Right lung (tissue), 2 donors: ENCODE measurements at regions not wholly inside any gene's neighbourhood (a gene's known extent, or its start where the extent isn't known, plus 50 kb on each side); places are given as distances from the start of the nearest gene placed in this dataset.

Experiments
- DNase-seq, 2 donors: peaks; one replicate each; pipeline ENCODE4 v3.0.0-alpha.2; 2013

DNA sequence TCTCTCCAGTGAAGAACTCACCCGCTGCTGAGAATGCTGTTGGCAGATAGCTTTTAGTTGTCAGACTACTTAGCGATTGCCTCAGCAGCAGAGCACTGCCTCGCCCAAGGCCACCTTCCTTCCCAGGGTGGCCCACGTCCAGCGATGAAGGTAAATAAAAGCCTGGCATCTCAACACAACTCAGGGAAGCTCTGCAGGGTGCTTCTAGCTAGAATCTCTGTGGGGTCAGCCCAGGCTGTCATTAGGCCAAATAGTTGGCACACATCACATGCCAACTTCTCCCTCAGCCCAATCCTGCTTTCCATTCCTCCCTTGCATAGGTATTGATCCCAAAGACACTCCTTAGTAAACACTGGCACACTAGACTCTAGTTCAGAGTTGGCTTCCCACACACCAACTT is 368.1 kb upstream of the TMTC1 start:
- no peak for DNase-seq

DNA sequence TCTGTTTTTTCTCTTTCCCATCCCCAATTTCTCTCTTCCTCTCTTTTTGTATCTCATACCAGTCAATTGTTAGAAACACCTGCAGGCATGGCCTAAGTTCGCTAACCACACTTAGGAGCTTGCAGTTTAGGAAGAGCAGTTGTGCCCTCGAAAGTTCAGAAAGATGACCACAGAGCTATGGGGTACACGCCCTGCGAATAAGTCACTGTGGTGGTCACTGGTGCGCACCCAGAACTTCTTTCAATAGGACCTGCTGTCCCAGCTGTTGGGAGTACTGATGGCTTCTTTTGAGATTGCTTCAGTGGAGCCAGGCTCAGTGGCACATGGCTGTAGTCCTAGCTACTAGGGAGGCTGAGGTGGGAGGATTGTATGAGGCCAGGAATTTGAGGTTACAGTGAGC is 362.8 kb upstream of the TMTC1 start:
- no peak for DNase-seq

DNA sequence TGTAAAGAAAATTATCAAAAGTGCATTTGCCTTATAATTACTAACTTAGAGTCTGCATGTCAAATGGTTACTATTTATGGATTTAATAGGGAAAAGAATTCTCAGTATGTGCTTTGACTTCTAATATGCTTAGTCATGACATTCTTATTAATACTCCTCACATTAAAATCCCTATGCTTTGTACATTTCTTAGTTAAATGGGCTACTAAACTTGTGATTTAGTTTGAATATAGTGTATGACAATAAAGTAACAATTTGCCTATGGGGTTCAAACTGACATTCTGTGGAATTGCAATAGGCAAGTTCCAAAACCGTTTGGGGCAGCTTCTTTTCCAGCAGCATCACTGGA is 361.9 kb upstream of the TMTC1 start:
- DNase-seq: no peak

DNA sequence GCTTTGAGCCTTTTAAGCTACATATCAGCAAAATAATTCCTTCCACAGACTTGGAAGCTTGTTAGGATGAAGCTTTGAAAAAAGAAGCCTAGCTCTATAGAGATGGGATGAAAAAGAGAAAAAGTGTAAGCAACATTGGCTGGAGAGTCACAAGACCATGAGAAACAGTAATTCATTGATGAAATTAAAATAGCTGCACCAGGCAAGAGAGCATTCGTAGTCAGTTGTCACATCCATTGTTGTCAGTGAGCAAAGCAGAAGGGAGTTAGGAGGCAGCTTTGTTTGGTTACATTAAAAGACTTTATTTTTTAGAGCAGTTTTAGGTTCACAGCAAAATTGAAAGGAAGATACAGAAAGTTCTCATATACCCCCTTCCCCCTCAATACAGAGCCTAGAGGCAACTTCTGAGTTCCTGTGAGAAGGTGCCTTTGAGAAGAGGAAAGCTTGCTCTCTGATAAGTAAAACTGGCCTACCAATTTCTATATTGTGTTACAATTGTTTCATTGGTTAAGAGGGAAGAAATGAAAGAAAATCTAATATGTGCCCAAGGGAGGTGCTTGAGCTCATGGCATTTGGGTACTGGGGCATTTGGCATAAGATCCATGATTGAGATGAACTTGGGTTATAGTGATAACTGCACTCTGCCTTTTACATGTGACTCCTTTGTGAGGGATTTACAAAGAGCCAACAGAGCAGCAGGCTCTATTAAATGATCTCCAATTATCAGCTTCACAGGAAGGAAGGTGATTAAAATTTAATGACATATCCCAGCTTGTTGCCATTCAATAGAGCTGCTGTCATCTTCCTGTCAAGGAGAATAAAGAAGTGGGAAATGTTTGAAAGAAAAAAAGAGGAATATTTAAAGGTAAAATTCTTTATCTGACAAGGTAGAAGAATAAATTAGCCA is 361.3 kb upstream of the TMTC1 start:
- no peak for DNase-seq

DNA sequence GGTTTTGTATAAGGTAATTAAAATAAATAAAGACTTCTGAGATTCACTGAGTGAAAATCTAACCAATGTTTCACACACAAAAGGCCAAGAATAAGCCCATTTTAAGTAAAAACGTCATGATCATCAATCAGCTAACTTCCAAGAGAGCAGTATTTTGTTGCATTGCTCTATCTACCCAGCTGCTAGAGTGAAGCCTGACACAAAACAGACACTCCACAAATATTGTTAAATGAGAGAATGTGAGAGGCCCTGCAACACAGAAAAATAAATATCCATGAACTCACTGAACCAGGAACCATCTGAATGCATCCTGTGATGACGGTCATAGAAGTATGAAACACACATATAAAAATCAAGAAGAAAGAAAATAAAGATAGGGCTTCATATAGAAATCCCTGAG is 358.6 kb upstream of the TMTC1 start:
- no peak for DNase-seq

DNA sequence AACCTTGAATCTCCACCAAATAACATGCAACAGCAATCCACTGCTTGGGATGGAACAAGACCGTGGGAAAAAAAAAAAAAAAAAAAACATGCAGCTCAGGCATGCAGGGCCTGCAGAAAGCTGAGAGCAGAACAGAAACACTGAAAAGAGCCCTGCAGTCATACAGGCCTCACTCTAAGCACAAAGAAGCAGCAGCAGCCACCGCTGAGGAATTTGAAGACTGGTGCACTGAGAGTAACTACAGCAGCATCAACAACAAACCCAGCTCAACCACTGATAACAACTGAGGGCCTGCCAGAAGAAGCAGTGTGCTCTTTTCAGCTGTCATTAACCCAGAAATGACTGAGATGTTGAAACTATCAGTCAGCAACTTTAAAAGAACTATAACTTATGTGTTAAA is 354.7 kb upstream of the TMTC1 start:
- DNase-seq: no peak

DNA sequence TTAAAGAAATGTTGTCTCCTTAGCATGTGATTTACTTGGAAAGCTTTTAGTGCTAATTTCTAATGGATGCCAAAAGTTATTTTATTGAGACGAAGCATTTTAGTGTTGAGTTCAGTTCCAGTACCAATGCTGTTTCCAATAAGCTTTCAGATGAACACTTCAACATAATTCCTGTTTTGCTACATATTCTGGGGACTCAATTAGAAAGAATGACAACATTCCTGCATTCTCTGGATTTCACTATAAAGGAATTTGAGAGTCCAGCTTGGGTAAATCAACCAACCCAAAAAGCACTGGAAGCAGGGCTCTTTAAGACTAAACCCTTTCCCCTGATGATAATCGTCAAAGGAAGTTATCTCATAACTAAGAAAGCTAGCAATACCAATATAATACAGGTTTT is 353.0 kb upstream of the TMTC1 start:
- DNase-seq: no peak

DNA sequence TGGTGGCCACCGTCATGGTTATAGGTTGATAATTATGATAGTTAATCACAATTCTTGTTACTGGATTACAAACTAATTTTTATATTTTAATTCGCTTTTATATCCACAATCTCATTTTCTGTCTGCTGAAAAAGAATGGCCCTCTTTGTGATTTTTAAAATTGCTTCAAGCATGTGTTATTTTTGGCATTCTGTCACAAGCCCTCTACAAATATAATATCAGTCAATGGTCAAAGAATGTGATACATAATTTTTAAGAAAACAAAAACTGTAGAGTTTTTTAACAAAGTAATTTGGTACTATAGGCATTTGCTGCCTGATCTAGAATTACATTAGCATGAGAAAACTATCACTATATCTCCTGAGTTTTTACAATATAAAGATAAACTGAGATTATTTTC is 352.0 kb upstream of the TMTC1 start:
- DNase-seq: no peak

DNA sequence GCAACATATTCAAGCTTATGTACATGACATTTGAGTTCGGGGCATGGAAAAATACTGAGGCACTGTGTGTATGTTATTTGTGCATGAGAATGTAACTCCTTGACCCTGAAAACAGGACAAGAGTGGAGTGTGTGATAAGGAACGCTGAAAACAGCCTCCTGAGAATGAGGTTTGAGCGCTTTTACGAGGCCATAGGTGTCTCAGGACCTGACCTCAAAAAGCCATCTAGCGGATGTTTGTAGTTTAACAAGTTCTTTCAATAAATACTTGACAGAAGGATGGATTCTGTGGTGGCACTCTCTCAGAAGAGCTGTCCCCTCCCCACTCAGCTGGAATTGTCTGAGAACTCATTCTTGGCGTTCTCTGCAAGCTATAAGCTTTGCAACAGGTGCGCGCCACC is 350.5 kb upstream of the TMTC1 start:
- no peak for DNase-seq

DNA sequence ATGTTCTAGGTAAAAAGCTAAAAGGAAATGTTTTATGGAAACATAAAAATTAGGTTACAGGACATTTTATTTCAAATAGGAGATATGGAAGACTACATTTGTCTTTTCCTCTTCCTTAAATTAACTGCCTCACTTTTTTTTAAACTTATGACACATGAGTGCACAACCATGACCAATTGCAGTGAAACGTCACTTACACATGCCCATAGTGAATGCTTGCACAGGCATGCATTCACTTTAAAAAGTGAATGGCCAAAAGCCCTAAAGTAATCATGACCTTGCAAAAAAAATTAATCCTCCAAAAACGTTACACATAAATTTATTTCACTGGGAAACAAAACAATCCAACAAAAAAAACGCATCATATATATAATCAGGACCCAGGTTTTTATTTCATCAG is 343.2 kb upstream of the TMTC1 start:
- DNase-seq: no peak

DNA sequence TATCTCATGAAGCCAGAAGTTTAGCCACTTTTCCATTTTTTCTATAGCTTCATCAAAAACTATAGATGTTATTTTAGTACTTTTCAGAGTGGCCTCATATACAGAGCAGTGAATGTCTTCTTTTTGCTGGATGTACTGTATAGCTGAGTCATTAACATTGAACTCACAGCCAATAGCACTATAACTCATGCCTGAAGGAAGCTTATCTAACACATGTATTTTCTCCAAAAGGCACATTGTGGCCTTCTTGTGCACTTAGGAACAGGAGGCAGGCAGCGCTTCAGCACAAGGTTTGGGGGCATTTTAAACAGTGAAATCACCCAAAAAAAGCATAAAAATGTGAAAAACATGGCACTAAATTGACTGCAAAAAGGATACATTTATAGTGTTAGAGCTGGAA is 336.8 kb upstream of the TMTC1 start:
- no peak for DNase-seq

DNA sequence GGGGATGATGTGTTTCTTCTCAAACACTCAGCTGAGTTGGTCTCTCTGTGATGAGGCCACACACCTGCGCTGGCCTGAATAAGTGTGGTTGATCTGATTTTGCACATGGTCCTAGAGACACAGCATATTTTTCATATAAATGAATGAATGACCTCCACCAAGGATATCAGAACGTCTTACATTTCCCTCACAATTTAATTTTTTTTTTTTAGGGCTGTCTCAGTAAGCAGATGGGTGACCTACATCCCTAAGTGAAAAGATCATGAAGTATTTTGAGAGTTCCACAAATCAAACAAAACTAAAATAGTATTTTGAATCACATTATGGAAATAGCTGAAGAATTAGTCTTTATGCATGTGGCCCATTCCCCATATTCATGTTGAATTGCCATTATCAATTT is 333.7 kb upstream of the TMTC1 start:
- no peak for DNase-seq

DNA sequence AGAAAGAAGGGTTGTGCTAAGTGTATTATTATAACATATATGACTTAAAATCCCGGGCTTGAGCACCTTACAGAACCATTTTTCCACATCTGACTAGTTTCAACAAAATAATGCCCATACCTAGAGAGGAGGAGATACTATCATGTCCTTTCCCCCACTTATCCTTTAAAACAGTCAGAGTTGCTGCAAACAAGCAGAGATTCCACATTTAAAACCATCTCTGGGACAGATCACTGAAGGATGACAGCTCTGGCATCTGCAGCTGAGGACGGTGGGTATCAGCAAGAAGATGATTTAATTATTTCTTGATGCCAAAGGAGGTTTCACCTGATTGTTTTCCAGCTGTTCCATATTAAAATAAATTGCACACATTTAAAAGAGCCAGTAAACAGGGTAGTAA is 328.0 kb upstream of the TMTC1 start:
- no peak for DNase-seq

DNA sequence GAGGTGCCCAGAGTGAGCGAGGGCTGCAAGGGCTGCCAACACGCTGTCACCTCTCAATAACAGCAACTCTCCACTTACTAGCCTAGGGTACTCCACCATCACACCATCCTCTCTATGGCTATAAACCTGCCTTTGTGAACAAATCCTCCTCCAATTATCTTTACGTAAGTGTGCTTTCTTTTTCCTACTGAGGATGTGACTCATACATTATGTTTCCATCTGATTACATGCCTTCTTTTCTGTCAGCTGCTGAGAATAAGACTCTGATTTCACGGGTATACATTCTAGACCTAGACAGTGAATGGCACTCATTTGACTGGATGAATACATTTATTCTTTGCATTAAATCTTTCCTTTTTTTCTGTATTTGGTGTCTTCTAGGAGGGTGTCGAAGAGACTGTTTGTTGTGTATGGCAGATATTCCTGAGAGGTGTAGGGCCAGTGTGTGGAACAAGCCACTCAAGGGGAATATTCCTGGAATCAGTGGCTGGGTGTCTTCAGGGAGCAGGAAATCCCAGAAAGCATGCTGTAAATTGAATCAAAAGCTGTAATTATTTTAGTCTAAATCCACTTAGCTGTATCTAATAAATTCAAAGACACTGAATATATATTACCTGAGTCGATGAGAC is 327.3 kb upstream of the TMTC1 start:
- no peak for DNase-seq

DNA sequence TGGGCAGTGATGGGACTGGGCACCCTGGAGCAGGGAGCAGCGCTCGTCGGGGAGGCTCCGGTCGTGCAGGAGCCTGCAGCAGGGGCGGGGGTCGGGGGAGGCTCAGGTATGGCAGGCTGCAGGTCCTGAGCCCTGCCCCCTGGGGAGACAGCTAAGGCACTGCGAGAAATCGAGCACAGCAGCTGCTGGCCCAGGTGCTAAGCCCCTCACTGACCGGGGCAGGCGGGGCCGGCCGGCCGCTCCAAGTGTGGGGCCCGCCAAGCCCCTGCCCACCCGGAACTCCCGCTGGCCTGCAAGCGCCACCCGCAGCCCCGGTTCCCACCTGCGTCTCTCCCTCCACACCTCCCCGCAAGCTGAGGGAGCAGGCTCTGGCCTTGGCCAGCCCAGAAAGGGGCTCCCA is 326.8 kb upstream of the TMTC1 start:
- DNase-seq: no peak

DNA sequence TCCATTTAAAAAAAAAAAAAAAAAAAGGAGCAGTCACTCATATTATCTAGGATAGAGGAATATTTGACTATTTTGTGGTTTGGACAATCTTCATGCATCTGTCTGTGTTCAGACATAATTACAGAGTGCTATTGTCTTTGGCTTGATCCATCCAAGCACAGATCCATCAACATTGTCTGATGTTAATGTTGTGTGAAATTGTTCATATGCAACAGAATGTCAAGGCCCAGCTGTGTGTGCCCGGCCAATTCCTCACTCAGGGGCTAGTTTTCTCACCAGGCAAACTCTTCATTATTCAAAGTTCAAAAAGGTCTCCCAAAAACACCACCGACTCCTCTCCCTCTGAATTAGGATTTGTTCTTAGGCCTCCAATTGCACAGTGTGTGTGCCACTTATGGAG is 324.9 kb upstream of the TMTC1 start:
- DNase-seq: no peak

DNA sequence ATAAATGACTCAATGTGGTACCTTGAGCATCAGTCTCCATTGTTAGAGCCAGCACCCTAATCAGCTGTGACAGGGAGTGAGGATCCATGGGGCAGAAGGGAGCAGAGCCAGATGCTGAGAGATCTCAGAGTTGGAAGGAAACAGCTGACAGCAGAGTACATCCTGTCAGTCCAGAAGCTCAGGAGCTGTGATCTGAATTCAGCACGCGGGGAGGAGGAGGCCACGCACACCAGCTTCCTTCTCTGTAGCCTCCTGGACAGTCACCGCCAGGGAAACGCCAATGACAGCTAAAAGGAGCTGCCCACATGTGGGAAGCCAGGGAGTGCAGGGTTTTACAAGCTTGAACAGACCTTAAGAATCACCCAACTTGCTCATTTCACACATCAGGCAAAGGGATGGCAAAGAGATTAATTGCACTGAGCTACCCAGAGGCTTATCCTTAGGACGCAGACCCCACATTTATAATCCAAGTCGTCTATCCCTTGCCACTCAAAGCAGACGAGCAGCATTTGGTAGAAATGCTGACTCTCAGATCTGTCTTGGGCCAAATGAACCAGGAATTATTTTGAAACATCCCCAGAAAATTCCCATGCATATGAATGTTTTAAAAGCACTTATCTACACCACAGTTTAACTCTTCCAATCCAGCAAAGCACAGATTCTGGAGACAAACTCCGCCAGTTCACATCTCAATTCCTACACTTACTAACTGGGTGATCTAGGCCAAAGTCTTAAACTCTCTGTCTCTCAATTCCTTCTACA is 322.6 kb upstream of the TMTC1 start:
- DNase-seq: peak in 1 of 2 donors; percentile 6

DNA sequence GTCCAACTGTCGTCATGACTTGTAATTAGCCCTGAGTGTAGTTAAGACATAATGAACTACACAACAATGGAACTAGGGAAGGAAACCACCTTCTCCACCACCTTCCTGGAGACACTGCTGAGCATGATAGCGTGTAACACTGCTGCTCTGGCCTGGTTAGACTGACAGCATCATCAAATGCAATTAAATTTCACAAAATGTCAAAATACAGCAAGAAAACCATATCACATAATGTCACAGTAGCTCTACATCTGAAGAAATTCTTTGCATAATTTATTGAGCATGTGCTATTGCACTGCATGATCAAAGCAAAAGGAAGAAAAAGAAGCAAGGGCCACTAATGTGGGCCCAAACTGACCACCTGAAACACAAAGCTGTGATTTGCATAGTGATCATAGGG is 321.8 kb upstream of the TMTC1 start:
- DNase-seq: no peak

DNA sequence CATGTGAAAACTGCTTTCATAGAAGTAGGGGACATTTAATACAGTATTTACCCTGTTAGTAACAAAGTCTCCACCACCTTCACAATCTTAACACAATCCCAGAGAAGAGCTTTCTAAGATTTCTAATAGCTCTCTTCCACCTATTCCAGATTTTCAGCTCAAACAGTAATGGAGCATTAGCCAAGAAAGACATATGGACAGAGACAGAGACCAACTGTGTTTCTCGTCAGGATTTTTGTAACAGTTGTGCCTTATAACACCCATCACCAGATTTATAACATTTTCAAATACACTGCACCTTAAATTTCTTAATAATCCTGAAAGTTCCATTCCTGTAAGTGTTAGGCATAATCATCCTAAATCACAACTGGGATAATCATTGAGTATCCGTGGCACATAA is 321.2 kb upstream of the TMTC1 start:
- DNase-seq: no peak

DNA sequence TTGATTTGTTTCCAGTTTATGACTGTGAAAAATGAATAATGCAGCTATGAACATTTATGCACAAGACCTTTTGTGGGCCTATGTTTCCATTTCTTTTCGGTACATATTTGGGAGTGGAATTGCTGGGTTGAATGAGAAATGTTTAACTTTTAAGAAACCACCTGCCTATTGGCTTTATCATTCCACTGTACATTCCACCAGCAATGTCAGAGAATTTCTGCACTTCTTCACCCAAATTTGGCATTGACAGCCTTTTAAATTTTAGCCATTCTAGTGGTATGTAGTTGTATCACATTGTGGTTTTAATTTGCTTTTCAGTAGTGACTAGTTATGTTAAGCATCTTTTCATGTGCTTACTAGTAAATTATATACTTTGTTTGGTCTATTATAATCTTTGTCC is 317.0 kb upstream of the TMTC1 start:
- DNase-seq: no peak

DNA sequence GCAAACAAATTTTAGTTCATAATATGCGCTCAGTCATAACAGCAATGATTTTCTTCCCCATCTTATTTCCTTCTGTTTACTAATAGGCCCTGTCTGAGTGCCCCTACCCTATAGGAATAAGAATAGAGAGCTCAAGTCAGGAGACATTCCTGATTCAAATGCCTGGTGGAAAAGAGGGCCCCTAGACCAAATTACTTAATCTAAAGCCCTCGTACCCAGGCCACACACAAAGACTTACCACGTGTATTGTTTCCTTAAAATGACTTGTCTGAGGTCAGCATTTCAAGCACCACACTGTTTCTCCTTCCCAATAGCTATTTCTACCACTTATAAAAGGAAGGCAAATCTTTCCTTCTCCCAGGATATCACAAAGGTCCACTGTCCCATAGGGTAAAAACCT is 314.9 kb upstream of the TMTC1 start:
- DNase-seq: no peak

DNA sequence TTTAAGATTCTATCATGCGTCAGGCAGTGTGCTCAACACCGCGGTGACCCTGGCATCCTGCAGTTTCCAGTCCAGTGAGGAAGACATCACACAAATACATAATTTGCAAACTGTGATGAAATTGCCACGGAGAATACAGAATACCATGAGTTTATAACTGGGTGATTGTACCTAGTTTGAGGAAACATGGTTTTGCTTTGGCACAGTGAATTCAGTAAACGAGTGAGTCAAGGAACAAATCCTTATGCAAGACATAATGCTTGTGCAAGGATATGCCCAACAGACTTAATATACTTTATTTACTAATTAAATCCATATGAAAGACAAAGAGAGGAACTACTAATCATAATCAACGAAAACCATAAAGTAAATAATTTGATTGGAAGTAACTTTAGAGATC is 311.8 kb upstream of the TMTC1 start:
- no peak for DNase-seq

DNA sequence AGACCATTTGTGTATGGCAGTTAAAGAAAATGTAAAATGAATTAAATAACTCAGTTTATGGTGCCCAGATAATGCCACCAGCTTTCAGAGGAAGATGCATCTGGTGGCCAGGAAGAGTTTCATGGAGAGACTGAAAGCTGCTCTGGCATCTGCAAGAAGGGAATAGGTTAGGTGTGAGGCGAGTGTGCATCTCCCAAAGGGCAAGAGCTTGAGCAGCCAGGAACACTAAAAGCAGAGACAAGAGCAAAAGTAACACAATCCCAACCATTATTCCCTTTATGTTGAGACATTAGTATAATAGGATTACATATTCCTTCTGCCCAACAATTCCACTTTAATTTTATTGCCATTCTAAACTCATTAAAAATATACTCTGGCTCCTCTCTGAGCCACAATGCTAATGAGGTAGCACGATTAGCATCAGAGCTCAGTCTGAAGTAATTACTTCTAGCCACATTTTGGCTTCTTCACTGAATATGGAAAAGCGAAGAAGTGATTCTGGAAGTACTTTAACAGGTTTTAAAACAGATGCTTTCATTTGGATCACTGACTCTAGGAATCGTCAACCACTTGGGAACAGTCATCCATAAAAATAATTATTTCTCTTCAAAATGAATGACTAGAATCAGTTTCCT is 309.4 kb upstream of the TMTC1 start:
- DNase-seq: no peak
